ENCODE measurements at regions not wholly inside any gene's neighbourhood (a gene's known extent, or its start where the extent isn't known, plus 50 kb on each side); places are given as distances from the start of the nearest gene placed in this dataset.
A peak's percentile ranks its signal among the peaks of the same experiment; 100 is the strongest.

- Mint-ChIP-seq H3K36me3 (ENCODE audit: low read depth) (no peaks in the 10 kb centered on the region), H3K27ac (ENCODE audit: unreplicated experiment) (peak overlapping the region; percentile 60), H3K27me3 (ENCODE audit: low read depth) (no peaks in the 10 kb centered on the region), H3K4me3 (ENCODE audit: unreplicated experiment) (no peak overlapping the region), H3K9me3 (ENCODE audit: low read depth) (no peaks in the 10 kb centered on the region), H3K4me1 (ENCODE audit: low read depth) (peaks cover 30% of the 10 kb centered on the region)
- TF ChIP-seq CTCF (IDR thresholded peaks at IDR 0.05) = no peak
- DNase-seq (ENCODE audit: low spot score) = no peak
These were observed 395.3 kb downstream of the MAFB start for GRCh38 chr20:40293740-40294139.

GRCh38 chr20:40291493-40292135 is 397.4 kb downstream of the MAFB start:
- Mint-ChIP-seq H3K36me3 (ENCODE audit: low read depth) (no peaks in the 10 kb centered on the region), H3K27ac (ENCODE audit: unreplicated experiment) (no peak overlapping the region)

GRCh38 chr20:40287683-40288082 is 401.4 kb downstream of the MAFB start:
- H3K27me3 Mint-ChIP-seq (ENCODE audit: low read depth) = peaks cover 12% of the 10 kb centered on the region
- no peak for DNase-seq (ENCODE audit: low spot score)
- no peaks in the 10 kb centered on the region for H3K36me3 Mint-ChIP-seq (ENCODE audit: low read depth)
- no peak overlapping the region for H3K4me3 Mint-ChIP-seq (ENCODE audit: unreplicated experiment)
- H3K4me1 Mint-ChIP-seq (ENCODE audit: low read depth) = peaks cover 22% of the 10 kb centered on the region
- H3K9me3 Mint-ChIP-seq (ENCODE audit: low read depth) = no peaks in the 10 kb centered on the region
- no peak overlapping the region for H3K27ac Mint-ChIP-seq (ENCODE audit: unreplicated experiment)
- no peak for TF ChIP-seq CTCF (IDR thresholded peaks at IDR 0.05)

More at GRCh38 chr20:40291493-40292135, 397.4 kb downstream of the MAFB start:
- no peak for DNase-seq (ENCODE audit: low spot score)
- no peaks in the 10 kb centered on the region for H3K9me3 Mint-ChIP-seq (ENCODE audit: low read depth)
- no peak overlapping the region for H3K4me3 Mint-ChIP-seq (ENCODE audit: unreplicated experiment)
- H3K27me3 Mint-ChIP-seq (ENCODE audit: low read depth) = no peaks in the 10 kb centered on the region
- H3K4me1 Mint-ChIP-seq (ENCODE audit: low read depth) = peaks cover 41% of the 10 kb centered on the region
- TF ChIP-seq CTCF (IDR thresholded peaks at IDR 0.05) = no peak

- peaks cover 12% of the 10 kb centered on the region for H3K27me3 Mint-ChIP-seq (ENCODE audit: low read depth)
- TF ChIP-seq CTCF (IDR thresholded peaks at IDR 0.05) = no peak
- DNase-seq (ENCODE audit: low spot score) = peak; percentile 90
- H3K27ac Mint-ChIP-seq (ENCODE audit: unreplicated experiment) = no peak overlapping the region
- no peaks in the 10 kb centered on the region for H3K36me3 Mint-ChIP-seq (ENCODE audit: low read depth)
- H3K4me1 Mint-ChIP-seq (ENCODE audit: low read depth) = peaks cover 21% of the 10 kb centered on the region
- H3K9me3 Mint-ChIP-seq (ENCODE audit: low read depth) = no peaks in the 10 kb centered on the region
- H3K4me3 Mint-ChIP-seq (ENCODE audit: unreplicated experiment) = no peak overlapping the region
These were observed 402.0 kb downstream of the MAFB start for GRCh38 chr20:40286975-40287531.

- no peak overlapping the region for H3K27ac Mint-ChIP-seq (ENCODE audit: unreplicated experiment)
- DNase-seq (ENCODE audit: low spot score) = no peak
- H3K27me3 Mint-ChIP-seq (ENCODE audit: low read depth) = peaks cover 12% of the 10 kb centered on the region
- H3K4me1 Mint-ChIP-seq (ENCODE audit: low read depth) = peaks cover 21% of the 10 kb centered on the region
- H3K4me3 Mint-ChIP-seq (ENCODE audit: unreplicated experiment) = no peak overlapping the region
- no peaks in the 10 kb centered on the region for H3K9me3 Mint-ChIP-seq (ENCODE audit: low read depth)
- H3K36me3 Mint-ChIP-seq (ENCODE audit: low read depth) = no peaks in the 10 kb centered on the region
- TF ChIP-seq CTCF (IDR thresholded peaks at IDR 0.05) = no peak
These were observed 404.4 kb downstream of the MAFB start for GRCh38 chr20:40284611-40285010.

All from chondrocyte (in vitro differentiated cells).